ENCODE measurements at regions not wholly inside any gene's neighbourhood (a gene's known extent, or its start where the extent isn't known, plus 50 kb on each side); places are given as distances from the start of the nearest gene placed in this dataset.

DNA sequence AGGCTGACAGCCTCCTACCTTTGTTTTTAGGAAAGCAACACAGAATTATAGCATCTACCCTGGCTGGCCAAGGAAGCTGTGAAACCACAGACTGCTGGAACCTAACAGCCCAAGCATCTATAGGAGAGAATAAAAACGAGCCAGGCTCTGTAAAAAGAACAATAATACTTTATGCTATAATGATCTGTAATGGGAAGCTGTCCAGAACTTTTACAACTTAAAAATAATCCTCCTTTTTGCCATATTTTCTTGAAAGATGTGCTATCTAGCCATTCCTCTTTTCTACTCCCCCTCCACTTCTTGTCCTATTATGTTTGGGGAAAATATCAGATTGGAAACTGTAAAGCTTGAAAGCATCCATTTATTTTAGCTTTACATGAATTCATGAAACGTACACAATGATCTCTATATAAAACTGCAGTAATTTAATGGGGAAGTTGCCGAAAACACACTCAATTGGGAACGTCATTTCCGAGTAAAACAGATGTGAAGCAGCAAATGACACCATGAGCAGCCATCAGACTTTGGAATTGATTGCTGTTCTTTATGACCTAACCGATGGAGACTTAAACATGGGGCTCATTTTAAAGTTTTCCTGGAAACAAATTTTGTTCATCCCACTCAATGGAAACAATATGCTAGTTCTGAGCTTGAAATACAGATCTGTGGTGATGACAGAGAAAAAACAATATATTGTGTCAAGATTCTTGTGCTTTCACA is 450.3 kb upstream of the CLINT1 start:
- no peaks in the 10 kb centered on the region for H3K36me3 ChIP-seq (ENCODE audit: control insufficient read depth in 2 of 2, insufficient read depth in 2 of 2, low read length in 1 of 2)
- ChIA-PET SMC1A (ENCODE audit: uncharacterized antibody, unreplicated experiment) (no interaction called here), POLR2A (no interaction called here), CTCF (interaction anchor here (1.2 kb wide), 1 partner anchor 200 kb away, joined by 3 read pairs; no protein-coding TSS in a partner anchor), RAD21 (ENCODE audit: unreplicated experiment) (no interaction called here)
- H3K79me2 ChIP-seq (ENCODE audit: control insufficient read depth, insufficient read depth, low read length), result no peaks in the 10 kb centered on the region
- H3K27me3 ChIP-seq (replicated peaks in 1 of 2; ENCODE audit: control insufficient read depth in 2 of 2, insufficient read depth in 2 of 2, low read length in 1 of 2), result peaks cover 0 to 3% of the 10 kb centered on the region in 2 experiments; a peak in 1 of 4 replicates
- in situ Hi-C loops (cut with MboI), result no loop called here
- no peak overlapping the region for H3K4me3 ChIP-seq
- BruUV-seq (replicated peaks), result no TSS peak
- FAIRE-seq (no peak), DNase-seq (ENCODE audit: low read depth, low spot score) (no peak), ATAC-seq (no peak)
- intact Hi-C loops (cut with micrococcal nuclease; ENCODE audit: unreplicated experiment), result no loop called here
- H3K27ac ChIP-seq (ENCODE audit: control insufficient read depth, insufficient read depth), result no peak overlapping the region
- H3K4me1 ChIP-seq (ENCODE audit: control insufficient read depth, insufficient read depth, low read length), result no peaks in the 10 kb centered on the region
- no peak overlapping the region for H3K4me2 ChIP-seq (ENCODE audit: control insufficient read depth, insufficient read depth)
- H3K9me3 ChIP-seq (replicated peaks; ENCODE audit: control insufficient read depth, insufficient read depth, low read length), result no peaks in the 10 kb centered on the region
- H4K20me1 ChIP-seq (ENCODE audit: control insufficient read depth, insufficient read depth), result no peaks in the 10 kb centered on the region
- 20% methylated on average over 6 of the region's 6 CpGs for WGBS (ENCODE audit: insufficient coverage, insufficient replicate concordance, low lambda C conversion rate, missing lambda C conversion rate)
- no peak overlapping the region for H3K9ac ChIP-seq (ENCODE audit: control insufficient read depth, insufficient read depth, low read length)
- H2AFZ ChIP-seq (ENCODE audit: control insufficient read depth, low read depth, low read length), result no peak overlapping the region
- TF ChIP-seq EZH2 (IDR thresholded peaks at IDR 0.05; ENCODE audit: borderline replicate concordance, control insufficient read depth, low read depth, low read length) (no peak), TAF1 (IDR thresholded peaks at IDR 0.05; ENCODE audit: borderline replicate concordance, low read depth, low read length) (no peak), HDGF (IDR thresholded peaks at IDR 0.05) (no peak), RFX5 (IDR thresholded peaks at IDR 0.05; ENCODE audit: low read depth, low read length) (no peak), ESRRA (IDR thresholded peaks at IDR 0.05; ENCODE audit: low read length) (no peak), EGR1 (IDR thresholded peaks at IDR 0.05; ENCODE audit: borderline replicate concordance in 1 of 2, low read depth in 2 of 2, low read length in 2 of 2) (no peak), PML (IDR thresholded peaks at IDR 0.05; ENCODE audit: low read length) (no peak), BRCA1 (IDR thresholded peaks at IDR 0.05; ENCODE audit: low read depth, low read length) (no peak), KDM1A (IDR thresholded peaks at IDR 0.05; ENCODE audit: borderline replicate concordance) (no peak)
- TF ChIP-seq, protein P1, sequence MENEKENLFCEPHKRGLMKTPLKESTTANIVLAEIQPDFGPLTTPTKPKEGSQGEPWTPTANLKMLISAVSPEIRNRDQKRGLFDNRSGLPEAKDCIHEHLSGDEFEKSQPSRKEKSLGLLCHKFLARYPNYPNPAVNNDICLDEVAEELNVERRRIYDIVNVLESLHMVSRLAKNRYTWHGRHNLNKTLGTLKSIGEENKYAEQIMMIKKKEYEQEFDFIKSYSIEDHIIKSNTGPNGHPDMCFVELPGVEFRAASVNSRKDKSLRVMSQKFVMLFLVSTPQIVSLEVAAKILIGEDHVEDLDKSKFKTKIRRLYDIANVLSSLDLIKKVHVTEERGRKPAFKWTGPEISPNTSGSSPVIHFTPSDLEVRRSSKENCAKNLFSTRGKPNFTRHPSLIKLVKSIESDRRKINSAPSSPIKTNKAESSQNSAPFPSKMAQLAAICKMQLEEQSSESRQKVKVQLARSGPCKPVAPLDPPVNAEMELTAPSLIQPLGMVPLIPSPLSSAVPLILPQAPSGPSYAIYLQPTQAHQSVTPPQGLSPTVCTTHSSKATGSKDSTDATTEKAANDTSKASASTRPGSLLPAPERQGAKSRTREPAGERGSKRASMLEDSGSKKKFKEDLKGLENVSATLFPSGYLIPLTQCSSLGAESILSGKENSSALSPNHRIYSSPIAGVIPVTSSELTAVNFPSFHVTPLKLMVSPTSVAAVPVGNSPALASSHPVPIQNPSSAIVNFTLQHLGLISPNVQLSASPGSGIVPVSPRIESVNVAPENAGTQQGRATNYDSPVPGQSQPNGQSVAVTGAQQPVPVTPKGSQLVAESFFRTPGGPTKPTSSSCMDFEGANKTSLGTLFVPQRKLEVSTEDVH (IDR thresholded peaks at IDR 0.05; ENCODE audit: low read depth, partially characterized antibody), result no peak
- TF ChIP-seq, protein P2, sequence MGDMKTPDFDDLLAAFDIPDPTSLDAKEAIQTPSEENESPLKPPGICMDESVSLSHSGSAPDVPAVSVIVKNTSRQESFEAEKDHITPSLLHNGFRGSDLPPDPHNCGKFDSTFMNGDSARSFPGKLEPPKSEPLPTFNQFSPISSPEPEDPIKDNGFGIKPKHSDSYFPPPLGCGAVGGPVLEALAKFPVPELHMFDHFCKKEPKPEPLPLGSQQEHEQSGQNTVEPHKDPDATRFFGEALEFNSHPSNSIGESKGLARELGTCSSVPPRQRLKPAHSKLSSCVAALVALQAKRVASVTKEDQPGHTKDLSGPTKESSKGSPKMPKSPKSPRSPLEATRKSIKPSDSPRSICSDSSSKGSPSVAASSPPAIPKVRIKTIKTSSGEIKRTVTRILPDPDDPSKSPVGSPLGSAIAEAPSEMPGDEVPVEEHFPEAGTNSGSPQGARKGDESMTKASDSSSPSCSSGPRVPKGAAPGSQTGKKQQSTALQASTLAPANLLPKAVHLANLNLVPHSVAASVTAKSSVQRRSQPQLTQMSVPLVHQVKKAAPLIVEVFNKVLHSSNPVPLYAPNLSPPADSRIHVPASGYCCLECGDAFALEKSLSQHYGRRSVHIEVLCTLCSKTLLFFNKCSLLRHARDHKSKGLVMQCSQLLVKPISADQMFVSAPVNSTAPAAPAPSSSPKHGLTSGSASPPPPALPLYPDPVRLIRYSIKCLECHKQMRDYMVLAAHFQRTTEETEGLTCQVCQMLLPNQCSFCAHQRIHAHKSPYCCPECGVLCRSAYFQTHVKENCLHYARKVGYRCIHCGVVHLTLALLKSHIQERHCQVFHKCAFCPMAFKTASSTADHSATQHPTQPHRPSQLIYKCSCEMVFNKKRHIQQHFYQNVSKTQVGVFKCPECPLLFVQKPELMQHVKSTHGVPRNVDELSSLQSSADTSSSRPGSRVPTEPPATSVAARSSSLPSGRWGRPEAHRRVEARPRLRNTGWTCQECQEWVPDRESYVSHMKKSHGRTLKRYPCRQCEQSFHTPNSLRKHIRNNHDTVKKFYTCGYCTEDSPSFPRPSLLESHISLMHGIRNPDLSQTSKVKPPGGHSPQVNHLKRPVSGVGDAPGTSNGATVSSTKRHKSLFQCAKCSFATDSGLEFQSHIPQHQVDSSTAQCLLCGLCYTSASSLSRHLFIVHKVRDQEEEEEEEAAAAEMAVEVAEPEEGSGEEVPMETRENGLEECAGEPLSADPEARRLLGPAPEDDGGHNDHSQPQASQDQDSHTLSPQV (IDR thresholded peaks at IDR 0.05), result no peak
- TF ChIP-seq, protein P3, sequence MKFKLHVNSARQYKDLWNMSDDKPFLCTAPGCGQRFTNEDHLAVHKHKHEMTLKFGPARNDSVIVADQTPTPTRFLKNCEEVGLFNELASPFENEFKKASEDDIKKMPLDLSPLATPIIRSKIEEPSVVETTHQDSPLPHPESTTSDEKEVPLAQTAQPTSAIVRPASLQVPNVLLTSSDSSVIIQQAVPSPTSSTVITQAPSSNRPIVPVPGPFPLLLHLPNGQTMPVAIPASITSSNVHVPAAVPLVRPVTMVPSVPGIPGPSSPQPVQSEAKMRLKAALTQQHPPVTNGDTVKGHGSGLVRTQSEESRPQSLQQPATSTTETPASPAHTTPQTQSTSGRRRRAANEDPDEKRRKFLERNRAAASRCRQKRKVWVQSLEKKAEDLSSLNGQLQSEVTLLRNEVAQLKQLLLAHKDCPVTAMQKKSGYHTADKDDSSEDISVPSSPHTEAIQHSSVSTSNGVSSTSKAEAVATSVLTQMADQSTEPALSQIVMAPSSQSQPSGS (IDR thresholded peaks at IDR 0.05; ENCODE audit: low read length), result no peak
